GM10248 (cell line): ENCODE measurements at regions not wholly inside any gene's neighbourhood (a gene's known extent, or its start where the extent isn't known, plus 50 kb on each side); places are given as distances from the start of the nearest gene placed in this dataset.

Source experiments
- CTCF ChIA-PET: fragments of 300-600 bp; sonication (Branson Sonifier 250); formaldehyde crosslinking; extraction: SDS; loops from one replicate; lab custom pipeline; 2021; ENCODE audit warnings: antibody characterized with exemption; lab: Yijun Ruan, JAX
- POLR2A ChIA-PET: fragments of 350-650 bp; sonication (Branson Sonifier 250); formaldehyde crosslinking; extraction: SDS; loops from one replicate; lab custom pipeline; 2020; ENCODE audit warnings: antibody characterized with exemption; lab: Yijun Ruan, JAX
- DNase-seq: peaks from one replicate; pipeline ENCODE4 v3.0.0; 2012; ENCODE audit errors: extremely low spot score
- CTCF ChIP-seq: IDR thresholded peaks from 2 replicates; pipeline ENCODE4 v1.5.1; 2012; ENCODE audit warnings: mild to moderate bottlenecking, low read depth; ENCODE audit errors: extremely low read depth, missing control alignments, control extremely low read depth

- ChIA-PET POLR2A (no interaction called here), CTCF (no interaction called here)
- no peak for TF ChIP-seq CTCF
- no peak for DNase-seq
Observed at GRCh38 chr6:54655162-54655561, 191.4 kb upstream of the FAM83B start.

- POLR2A ChIA-PET, result no interaction called here
- no peak for TF ChIP-seq CTCF
- no peak for DNase-seq
- CTCF ChIA-PET, result no interaction called here
Observed at GRCh38 chr6:54665278-54665677, 181.3 kb upstream of the FAM83B start.

GRCh38 chr6:54680531-54680930 lies 166.0 kb upstream of the FAM83B start:
- DNase-seq, result no peak
- no peak for TF ChIP-seq CTCF
- CTCF ChIA-PET, result no interaction called here
- POLR2A ChIA-PET, result no interaction called here

GRCh38 chr6:54681267-54681666 lies 165.3 kb upstream of the FAM83B start:
- ChIA-PET CTCF (no interaction called here), POLR2A (no interaction called here)
- no peak for DNase-seq
- TF ChIP-seq CTCF, result no peak

- no peak for TF ChIP-seq CTCF
- ChIA-PET POLR2A (no interaction called here), CTCF (interaction anchor here (0.9 to 3.3 kb wide), 2 partner anchors 9 to 35 kb away, joined by 3 to 19 read pairs; no protein-coding TSS in a partner anchor)
- no peak for DNase-seq
Observed at GRCh38 chr6:54681987-54682386, 164.6 kb upstream of the FAM83B start.

GRCh38 chr6:54689620-54690019 lies 157.0 kb upstream of the FAM83B start:
- TF ChIP-seq CTCF, result no peak
- POLR2A ChIA-PET, result no interaction called here
- CTCF ChIA-PET, result interaction anchor here (1.5 kb wide), 1 partner anchor 12 kb away, joined by 5 read pairs; no protein-coding TSS in a partner anchor
- no peak for DNase-seq
